ENCODE measurements at regions not wholly inside any gene's neighbourhood (a gene's known extent, or its start where the extent isn't known, plus 50 kb on each side); places are given as distances from the start of the nearest gene placed in this dataset.
"Not testable (repeated sequence)": the region's sequence is repeated elsewhere in the genome, so short reads cannot be mapped to it uniquely, and the experiment has no call there.

- DNase-seq, result no peak
Observed at GRCh38 chr1:195738966-195739650, 869.1 kb downstream of the KCNT2 start.

- DNase-seq, result no peak
Observed at GRCh38 chr1:195735140-195735539, 873.1 kb downstream of the KCNT2 start.

GRCh38 chr1:195733826-195734225 lies 874.4 kb downstream of the KCNT2 start:
- no peak for DNase-seq

- DNase-seq, result no peak
Observed at GRCh38 chr1:195733408-195733807, 874.8 kb downstream of the KCNT2 start.

GRCh38 chr1:195731385-195731784 lies 876.9 kb downstream of the KCNT2 start:
- DNase-seq, result no peak

GRCh38 chr1:195723796-195724194 lies 884.4 kb downstream of the KCNT2 start:
- no peak for DNase-seq

GRCh38 chr1:195722852-195723795 lies 885.1 kb downstream of the KCNT2 start:
- not testable (repeated sequence) for DNase-seq

- not testable (repeated sequence) for DNase-seq
Observed at GRCh38 chr1:195722146-195722545, 886.1 kb downstream of the KCNT2 start.

GRCh38 chr1:195721210-195721971 lies 886.8 kb downstream of the KCNT2 start:
- DNase-seq, result no peak

- DNase-seq, result no peak
Observed at GRCh38 chr1:195717651-195718050, 890.6 kb downstream of the KCNT2 start.

- no peak for DNase-seq
Observed at GRCh38 chr1:195715652-195716051, 892.6 kb downstream of the KCNT2 start.

- no peak for DNase-seq
Observed at GRCh38 chr1:195714248-195714647, 894.0 kb downstream of the KCNT2 start.

- no peak for DNase-seq
Observed at GRCh38 chr1:195709821-195710220, 898.4 kb downstream of the KCNT2 start.

GRCh38 chr1:195704028-195704427 lies 904.2 kb downstream of the KCNT2 start:
- no peak for DNase-seq

GRCh38 chr1:195701149-195701548 lies 907.1 kb downstream of the KCNT2 start:
- no peak for DNase-seq

- no peak for DNase-seq
Observed at GRCh38 chr1:195697130-195697529, 911.1 kb downstream of the KCNT2 start.

GRCh38 chr1:195686764-195687163 lies 921.5 kb downstream of the KCNT2 start:
- DNase-seq, result no peak

GRCh38 chr1:195664628-195665027 lies 943.6 kb downstream of the KCNT2 start:
- no peak for DNase-seq

- no peak for DNase-seq
Observed at GRCh38 chr1:195663549-195664280, 944.5 kb downstream of the KCNT2 start.

- no peak for DNase-seq
Observed at GRCh38 chr1:195656780-195657179, 951.5 kb downstream of the KCNT2 start.

- not testable (repeated sequence) for DNase-seq
Observed at GRCh38 chr1:195648875-195649274, 959.4 kb downstream of the KCNT2 start.

- no peak for DNase-seq
Observed at GRCh38 chr1:195637539-195637938, 970.7 kb downstream of the KCNT2 start.

GRCh38 chr1:195618287-195618686 lies 990.0 kb downstream of the KCNT2 start:
- DNase-seq, result no peak
